ENCODE measurements at regions not wholly inside any gene's neighbourhood (a gene's known extent, or its start where the extent isn't known, plus 50 kb on each side); places are given as distances from the start of the nearest gene placed in this dataset.

- no peak for TF ChIP-seq CTCF (IDR thresholded peaks at IDR 0.05; ENCODE audit: insufficient read depth, low read depth, low read length)
- no peak for DNase-seq (ENCODE audit: low read depth)
- no peak overlapping the region for H3K4me3 ChIP-seq (ENCODE audit: low read depth, low read length)
These were observed 592.6 kb downstream of the SLC4A3 start for GRCh38 chr2:220220009-220220408.

GRCh38 chr2:220221992-220222391 lies 594.6 kb downstream of the SLC4A3 start:
- DNase-seq (ENCODE audit: low read depth), result no peak
- H3K4me3 ChIP-seq (ENCODE audit: low read depth, low read length), result no peak overlapping the region
- TF ChIP-seq CTCF (IDR thresholded peaks at IDR 0.05; ENCODE audit: insufficient read depth, low read depth, low read length), result no peak

- no peak overlapping the region for H3K4me3 ChIP-seq (ENCODE audit: low read depth, low read length)
- peak; percentile 88 for DNase-seq (ENCODE audit: low read depth)
- no peak for TF ChIP-seq CTCF (IDR thresholded peaks at IDR 0.05; ENCODE audit: insufficient read depth, low read depth, low read length)
These were observed 597.5 kb downstream of the SLC4A3 start for GRCh38 chr2:220224691-220225543.

- TF ChIP-seq CTCF (IDR thresholded peaks at IDR 0.05; ENCODE audit: insufficient read depth, low read depth, low read length), result no peak
- no peak overlapping the region for H3K4me3 ChIP-seq (ENCODE audit: low read depth, low read length)
- no peak for DNase-seq (ENCODE audit: low read depth)
These were observed 598.6 kb downstream of the SLC4A3 start for GRCh38 chr2:220226076-220226475.

GRCh38 chr2:220226546-220226945 lies 599.1 kb downstream of the SLC4A3 start:
- DNase-seq (ENCODE audit: low read depth), result peak; percentile 37
- TF ChIP-seq CTCF (IDR thresholded peaks at IDR 0.05; ENCODE audit: insufficient read depth, low read depth, low read length), result no peak

GRCh38 chr2:220227266-220227920 lies 600.0 kb downstream of the SLC4A3 start:
- peak; percentile 80 for DNase-seq (ENCODE audit: low read depth)
- H3K4me3 ChIP-seq (ENCODE audit: low read depth, low read length), result no peak overlapping the region
- no peak for TF ChIP-seq CTCF (IDR thresholded peaks at IDR 0.05; ENCODE audit: insufficient read depth, low read depth, low read length)

More at GRCh38 chr2:220226546-220226945, 599.1 kb downstream of the SLC4A3 start:
- no peak overlapping the region for H3K4me3 ChIP-seq (ENCODE audit: low read depth, low read length)
